ENCODE measurements at regions not wholly inside any gene's neighbourhood (a gene's known extent, or its start where the extent isn't known, plus 50 kb on each side); places are given as distances from the start of the nearest gene placed in this dataset.

- TF ChIP-seq POLR2AphosphoS5 (IDR thresholded peaks at IDR 0.05; ENCODE audit: low read depth) (no peak), CTCF (conservative IDR thresholded peaks at IDR 0.05; ENCODE audit: low read depth in 2 of 2) (no peak), REST (IDR thresholded peaks at IDR 0.05; ENCODE audit: unreplicated experiment) (no peak), EZH2 (IDR thresholded peaks at IDR 0.05; ENCODE audit: low read depth, unreplicated experiment) (no peak), CREB1 (CRISPR knock-in tag; IDR thresholded peaks at IDR 0.05; ENCODE audit: low read depth) (no peak), EZH2phosphoT487 (IDR thresholded peaks at IDR 0.05; ENCODE audit: unreplicated experiment) (no peak), JUNB (IDR thresholded peaks at IDR 0.05; ENCODE audit: unreplicated experiment) (no peak), ZNF331 (CRISPR knock-in tag; IDR thresholded peaks at IDR 0.05; ENCODE audit: low read depth) (no peak)
These were observed 663.1 kb upstream of the MARCKS start for GRCh38 chr6:113194090-113194489.
